ENCODE measurements at regions not wholly inside any gene's neighbourhood (a gene's known extent, or its start where the extent isn't known, plus 50 kb on each side); places are given as distances from the start of the nearest gene placed in this dataset.

DNA sequence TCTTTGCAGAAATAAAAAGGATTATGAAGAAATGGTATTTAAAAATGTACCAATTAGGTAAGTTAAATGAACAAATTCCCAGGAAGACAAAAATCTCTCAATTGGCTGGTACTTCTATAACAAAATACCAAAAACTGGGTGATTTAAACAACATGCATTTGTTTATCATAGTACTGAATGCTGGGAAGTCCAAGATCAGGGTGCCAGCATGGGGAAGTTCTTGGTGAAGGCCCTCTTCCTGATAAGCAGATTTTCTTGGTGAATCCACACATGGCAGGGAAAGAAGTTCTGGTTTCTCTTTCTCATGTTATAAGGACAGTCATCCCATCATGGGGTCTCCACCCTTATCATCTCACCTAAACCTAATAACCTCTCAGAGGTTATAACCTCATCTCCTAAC lies 271.6 kb upstream of the SETBP1 start:
- TF ChIP-seq, protein P1, sequence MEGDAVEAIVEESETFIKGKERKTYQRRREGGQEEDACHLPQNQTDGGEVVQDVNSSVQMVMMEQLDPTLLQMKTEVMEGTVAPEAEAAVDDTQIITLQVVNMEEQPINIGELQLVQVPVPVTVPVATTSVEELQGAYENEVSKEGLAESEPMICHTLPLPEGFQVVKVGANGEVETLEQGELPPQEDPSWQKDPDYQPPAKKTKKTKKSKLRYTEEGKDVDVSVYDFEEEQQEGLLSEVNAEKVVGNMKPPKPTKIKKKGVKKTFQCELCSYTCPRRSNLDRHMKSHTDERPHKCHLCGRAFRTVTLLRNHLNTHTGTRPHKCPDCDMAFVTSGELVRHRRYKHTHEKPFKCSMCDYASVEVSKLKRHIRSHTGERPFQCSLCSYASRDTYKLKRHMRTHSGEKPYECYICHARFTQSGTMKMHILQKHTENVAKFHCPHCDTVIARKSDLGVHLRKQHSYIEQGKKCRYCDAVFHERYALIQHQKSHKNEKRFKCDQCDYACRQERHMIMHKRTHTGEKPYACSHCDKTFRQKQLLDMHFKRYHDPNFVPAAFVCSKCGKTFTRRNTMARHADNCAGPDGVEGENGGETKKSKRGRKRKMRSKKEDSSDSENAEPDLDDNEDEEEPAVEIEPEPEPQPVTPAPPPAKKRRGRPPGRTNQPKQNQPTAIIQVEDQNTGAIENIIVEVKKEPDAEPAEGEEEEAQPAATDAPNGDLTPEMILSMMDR (IDR thresholded peaks at IDR 0.05), result no peak
- no peak for TF ChIP-seq POLR2A (IDR thresholded peaks at IDR 0.05)

Data from Peyer's patch (tissue), 4 donors.